ENCODE measurements at regions not wholly inside any gene's neighbourhood (a gene's known extent, or its start where the extent isn't known, plus 50 kb on each side); places are given as distances from the start of the nearest gene placed in this dataset.

GRCh38 chr4:177770776-177771175 lies 328.5 kb upstream of the AGA start:
- no peak overlapping the region for H3K4me3 ChIP-seq (replicated peaks; ENCODE audit: low read depth, low read length)
- no peak for TF ChIP-seq CTCF (IDR thresholded peaks at IDR 0.05; ENCODE audit: low read length, missing control alignments)
- no peak for DNase-seq (ENCODE audit: low read depth)

GRCh38 chr4:177771645-177772044 lies 329.4 kb upstream of the AGA start:
- no peak overlapping the region for H3K4me3 ChIP-seq (replicated peaks; ENCODE audit: low read depth, low read length)
- DNase-seq (ENCODE audit: low read depth): no peak
- no peak for TF ChIP-seq CTCF (IDR thresholded peaks at IDR 0.05; ENCODE audit: low read length, missing control alignments)

GRCh38 chr4:177778623-177779022 lies 336.4 kb upstream of the AGA start:
- no peak overlapping the region for H3K4me3 ChIP-seq (replicated peaks; ENCODE audit: low read depth, low read length)
- no peak for TF ChIP-seq CTCF (IDR thresholded peaks at IDR 0.05; ENCODE audit: low read length, missing control alignments)
- no peak for DNase-seq (ENCODE audit: low read depth)

- no peak for DNase-seq (ENCODE audit: low read depth)
- no peak for TF ChIP-seq CTCF (IDR thresholded peaks at IDR 0.05; ENCODE audit: low read length, missing control alignments)
- no peak overlapping the region for H3K4me3 ChIP-seq (replicated peaks; ENCODE audit: low read depth, low read length)
Observed at GRCh38 chr4:177785000-177785399, 342.8 kb upstream of the AGA start.

GRCh38 chr4:177789610-177790009 lies 347.4 kb upstream of the AGA start:
- TF ChIP-seq CTCF (IDR thresholded peaks at IDR 0.05; ENCODE audit: low read length, missing control alignments): no peak
- no peak overlapping the region for H3K4me3 ChIP-seq (replicated peaks; ENCODE audit: low read depth, low read length)
- no peak for DNase-seq (ENCODE audit: low read depth)

GRCh38 chr4:177791188-177791587 lies 349.0 kb upstream of the AGA start:
- no peak overlapping the region for H3K4me3 ChIP-seq (replicated peaks; ENCODE audit: low read depth, low read length)
- no peak for DNase-seq (ENCODE audit: low read depth)
- TF ChIP-seq CTCF (IDR thresholded peaks at IDR 0.05; ENCODE audit: low read length, missing control alignments): no peak

GRCh38 chr4:177796841-177797240 lies 354.6 kb upstream of the AGA start:
- H3K4me3 ChIP-seq (replicated peaks; ENCODE audit: low read depth, low read length): no peak overlapping the region
- no peak for DNase-seq (ENCODE audit: low read depth)
- TF ChIP-seq CTCF (IDR thresholded peaks at IDR 0.05; ENCODE audit: low read length, missing control alignments): no peak
